Left colon (tissue), 2 donors: ENCODE measurements at regions not wholly inside any gene's neighbourhood (a gene's known extent, or its start where the extent isn't known, plus 50 kb on each side); places are given as distances from the start of the nearest gene placed in this dataset.
A peak's percentile ranks its signal among the peaks of the same experiment; 100 is the strongest.

Experiments used
- ATAC-seq: fragments of 200-7000 bp; cut with Tn5 transposase; one replicate; pipeline ENCODE4 v1.9.1; 2020; ENCODE audit warnings: mild to moderate bottlenecking, moderate library complexity
- DNase-seq, 2 donors: peaks; one replicate each; pipeline ENCODE4 v3.0.0-alpha.2; 2020
- intact Hi-C, 2 donors: fragments of 100-400 bp; cut with DNase I in 1 of 2; cut with micrococcal nuclease in 1 of 2; formaldehyde crosslinking; loops; one replicate each; pipeline versions ENCODE4 v1.11.2 to v1.14.0; 2022; cut with DNase I, micrococcal nuclease
- donor health status: DM: no; HTN: no; CAD: no.
- donor health status: DM: yes; HTN: yes; CAD: no.

DNA sequence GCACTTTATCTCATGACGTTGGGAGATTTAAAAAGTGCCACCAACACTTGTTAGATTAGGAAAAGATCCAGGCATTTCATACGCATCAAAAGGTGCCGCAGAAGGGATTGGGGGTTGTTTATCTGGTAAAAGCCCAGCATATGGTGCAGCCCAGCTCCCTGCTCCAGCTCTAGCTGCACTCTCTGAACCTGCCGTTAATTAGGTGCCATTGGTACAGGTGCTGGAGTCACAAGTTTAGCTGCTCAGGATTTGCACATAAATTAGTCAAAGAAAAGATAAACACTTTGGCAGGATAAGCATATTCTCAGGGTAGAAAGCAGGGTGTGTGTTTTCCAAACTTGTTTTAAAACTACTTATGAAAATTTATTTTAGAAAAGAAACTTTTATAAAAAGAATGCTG is 932.6 kb upstream of the TMEM132C start:
- DNase-seq: no peak
- no peak for ATAC-seq
- intact Hi-C loops: no loop called here

- DNase-seq (no peak), ATAC-seq (no peak)
- intact Hi-C loops: no loop called here
These were observed 931.9 kb upstream of the TMEM132C start for GRCh38 chr12:127334912-127335644.

- DNase-seq (no peak), ATAC-seq (no peak)
- intact Hi-C loops: no loop called here
These were observed 930.6 kb upstream of the TMEM132C start for GRCh38 chr12:127336416-127336815.

- DNase-seq (no peak), ATAC-seq (no peak)
- intact Hi-C loops: no loop called here
These were observed 927.9 kb upstream of the TMEM132C start for GRCh38 chr12:127339065-127339464.

- intact Hi-C loops: no loop called here
- DNase-seq: no peak
- ATAC-seq: no peak
These were observed 926.6 kb upstream of the TMEM132C start for GRCh38 chr12:127340381-127340780.

- ATAC-seq: no peak
- DNase-seq: no peak
- intact Hi-C loops: no loop called here
These were observed 924.1 kb upstream of the TMEM132C start for GRCh38 chr12:127342861-127343260.

- intact Hi-C loops: no loop called here
- ATAC-seq (no peak), DNase-seq (no peak)
These were observed 923.0 kb upstream of the TMEM132C start for GRCh38 chr12:127343940-127344339.

DNA sequence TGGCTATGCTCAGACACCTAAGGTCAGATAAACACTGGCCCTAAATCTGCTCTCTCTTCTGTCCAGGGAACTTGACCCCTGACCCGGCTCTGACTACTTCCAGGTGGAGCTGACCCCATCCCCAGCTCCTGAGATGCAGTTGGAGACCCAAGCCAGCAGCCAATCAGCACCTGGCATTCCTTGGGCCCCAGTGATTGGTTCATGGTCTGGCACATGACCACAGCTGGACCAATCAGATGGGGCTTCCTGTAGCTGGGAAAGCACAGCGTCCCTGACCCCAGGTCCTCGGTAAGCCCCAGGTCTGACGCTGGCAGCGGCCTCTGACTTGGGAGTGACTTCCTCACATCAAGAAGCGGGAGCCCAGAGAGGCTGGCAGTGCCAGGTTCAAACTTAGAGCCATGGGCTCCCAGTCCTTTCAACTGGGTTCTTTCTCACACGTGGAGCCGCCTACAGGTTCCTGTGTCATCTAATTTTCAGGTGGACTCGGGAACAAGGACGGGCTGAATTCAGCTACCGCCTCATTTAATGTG is 915.4 kb upstream of the TMEM132C start:
- DNase-seq (no peak), ATAC-seq (no peak)
- intact Hi-C loops: no loop called here

GRCh38 chr12:127355061-127355841 is 911.7 kb upstream of the TMEM132C start:
- intact Hi-C loops: no loop called here
- ATAC-seq: no peak
- no peak for DNase-seq

DNA sequence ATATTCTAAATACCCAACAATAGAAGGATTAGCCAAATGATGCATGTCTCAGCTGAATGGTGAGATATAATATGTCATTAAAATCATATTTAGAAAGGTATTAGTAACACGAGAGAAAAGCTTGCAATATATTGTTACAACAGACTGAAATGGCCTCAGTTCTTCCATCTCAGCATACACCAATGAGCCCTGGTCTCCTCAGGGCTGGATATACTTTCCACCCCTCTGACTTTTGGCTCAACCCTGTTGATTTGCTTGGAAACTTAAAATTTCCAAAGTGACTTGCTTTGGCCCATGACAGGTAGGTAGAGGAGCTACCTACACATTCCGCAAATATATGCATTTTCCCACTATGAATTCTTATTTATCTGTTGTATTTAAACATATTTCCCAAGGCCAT is 908.1 kb upstream of the TMEM132C start:
- no peak for DNase-seq
- intact Hi-C loops: no loop called here

DNA sequence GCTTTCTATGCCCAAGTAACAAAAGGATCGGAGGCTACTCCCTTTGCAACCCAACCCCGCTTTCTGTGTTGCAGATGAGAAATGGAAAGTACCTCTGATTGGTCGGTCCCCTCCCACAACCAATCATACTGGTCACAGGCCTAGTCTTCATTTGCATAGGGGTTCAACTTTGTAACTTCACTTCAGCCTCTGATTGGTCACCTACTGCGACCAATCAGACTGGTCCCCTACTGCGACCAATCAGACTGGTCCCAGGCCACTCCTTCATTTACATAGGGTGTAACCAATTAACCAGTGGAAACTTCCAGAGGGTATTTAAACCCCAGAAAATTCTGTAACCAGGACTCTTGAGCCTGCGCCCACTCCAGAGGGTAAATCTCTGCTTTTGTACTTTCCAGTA is 906.4 kb upstream of the TMEM132C start:
- intact Hi-C loops: no loop called here
- no peak for DNase-seq
- ATAC-seq: no peak

More for the DNA sequence above, 908.1 kb upstream of the TMEM132C start:
- no peak for ATAC-seq

DNA sequence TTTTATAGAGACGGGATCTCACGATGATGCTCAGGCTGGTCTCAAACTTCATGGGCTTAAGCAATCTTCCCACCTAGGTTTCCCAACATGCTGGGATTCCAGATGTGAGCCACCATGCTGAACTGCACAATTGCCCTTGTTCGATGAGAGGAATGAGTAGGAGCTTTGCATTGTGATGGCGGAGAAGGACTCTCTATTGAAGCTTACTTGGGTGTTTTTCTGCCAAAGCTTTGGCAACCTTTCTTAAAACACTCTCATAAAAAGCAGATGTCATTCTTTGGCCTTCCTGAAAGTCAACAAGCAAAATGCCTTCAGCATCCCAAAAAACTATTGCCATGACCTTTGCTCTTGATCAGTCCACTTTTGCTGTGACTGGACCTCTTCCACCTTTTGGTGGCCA is 904.8 kb upstream of the TMEM132C start:
- ATAC-seq (no peak), DNase-seq (no peak)
- intact Hi-C loops: no loop called here

- intact Hi-C loops: no loop called here
- DNase-seq (no peak), ATAC-seq (no peak)
These were observed 903.6 kb upstream of the TMEM132C start for GRCh38 chr12:127363392-127363791.

DNA sequence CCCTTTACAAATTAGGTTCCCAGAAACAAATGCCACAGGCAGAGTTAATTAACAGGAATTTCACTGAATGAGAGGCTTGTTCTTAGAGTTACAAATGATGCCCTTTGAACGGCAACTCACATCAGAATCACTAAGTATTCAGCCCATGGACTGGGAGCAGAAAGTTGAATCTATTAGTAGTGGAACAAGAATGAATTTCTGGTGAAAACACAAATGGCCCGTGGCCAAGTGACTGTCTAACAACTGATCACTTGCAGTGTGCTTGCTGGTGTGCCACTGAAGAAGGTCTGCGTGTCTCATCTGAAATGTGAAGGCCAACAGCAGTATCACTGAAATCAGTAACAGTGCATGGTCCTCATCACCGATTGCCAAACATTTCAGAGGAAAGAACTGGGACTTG is 893.4 kb upstream of the TMEM132C start:
- DNase-seq (no peak), ATAC-seq (no peak)
- intact Hi-C loops: no loop called here

- no peak for DNase-seq
These were observed 892.5 kb upstream of the TMEM132C start for GRCh38 chr12:127374447-127374846.

DNA sequence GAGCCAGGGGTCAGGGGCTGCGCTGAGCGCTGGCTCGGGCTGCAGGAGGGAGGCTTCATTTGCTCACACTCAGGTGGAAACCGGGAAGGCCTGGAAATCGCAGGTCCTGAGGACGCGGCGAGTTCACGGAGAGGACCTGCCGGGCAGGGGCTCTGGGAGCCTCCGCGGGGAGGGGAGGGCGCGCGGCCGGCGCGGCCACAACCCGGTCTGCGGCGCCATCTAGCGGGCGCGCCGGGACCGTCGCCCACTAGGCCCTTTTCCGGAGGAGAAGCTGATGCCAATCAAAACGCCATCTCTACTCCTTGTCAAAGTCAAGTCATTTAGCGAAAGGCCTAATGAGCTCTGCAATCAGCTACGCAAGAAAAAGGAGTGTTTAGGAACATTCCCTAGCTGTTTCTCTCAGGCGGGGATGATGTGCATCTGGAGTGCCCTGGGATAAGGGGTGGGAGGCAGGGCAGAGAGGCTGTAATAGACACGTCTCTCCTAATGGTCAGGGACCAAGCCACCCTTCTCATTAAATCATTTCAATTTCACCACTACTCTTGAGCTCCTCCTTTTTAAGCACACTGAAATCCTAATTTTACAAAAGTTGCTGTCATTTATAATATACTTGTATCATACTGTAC is 885.8 kb upstream of the TMEM132C start:
- peak in 1 of 2 donors; percentile 34 for DNase-seq
- ATAC-seq: peak; percentile 66
- intact Hi-C loops: loop anchor here in 1 of 2 donors (5.0 kb wide), 1 partner anchor 274 kb away; no protein-coding TSS in a partner anchor

More at GRCh38 chr12:127374447-127374846, 892.5 kb upstream of the TMEM132C start:
- intact Hi-C loops: no loop called here
- no peak for ATAC-seq

GRCh38 chr12:127381681-127382080 is 885.3 kb upstream of the TMEM132C start:
- intact Hi-C loops: loop anchor here in 1 of 2 donors (5.0 kb wide), 1 partner anchor 274 kb away; no protein-coding TSS in a partner anchor

GRCh38 chr12:127383281-127383680 is 883.7 kb upstream of the TMEM132C start:
- intact Hi-C loops: loop anchor here in 1 of 2 donors (5.0 kb wide), 1 partner anchor 276 kb away; no protein-coding TSS in a partner anchor
- no peak for DNase-seq
- ATAC-seq: no peak

More at GRCh38 chr12:127381681-127382080, 885.3 kb upstream of the TMEM132C start:
- DNase-seq (no peak), ATAC-seq (no peak)

DNA sequence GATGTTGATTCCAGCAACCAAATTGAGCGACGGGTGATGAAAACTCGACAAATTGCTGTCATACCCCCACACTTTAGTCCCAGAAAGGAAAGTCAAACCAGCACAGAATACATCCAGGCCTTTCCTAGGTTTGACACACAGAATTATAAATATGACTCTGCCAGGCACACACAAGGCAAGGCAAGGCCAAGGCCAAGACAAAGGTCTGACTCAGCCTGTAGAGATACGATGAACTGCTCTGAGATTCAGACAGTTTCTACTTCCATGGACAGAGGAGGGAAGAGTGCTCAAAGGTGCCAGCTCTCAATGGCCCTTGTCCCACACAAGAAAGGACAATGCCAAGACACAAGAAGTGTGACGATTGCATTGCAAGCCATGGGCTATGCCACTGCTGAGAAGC is 880.2 kb upstream of the TMEM132C start:
- ATAC-seq (no peak), DNase-seq (no peak)
- intact Hi-C loops: no loop called here
